B cell (primary cell): ENCODE measurements at regions not wholly inside any gene's neighbourhood (a gene's known extent, or its start where the extent isn't known, plus 50 kb on each side); places are given as distances from the start of the nearest gene placed in this dataset.
"Not testable (repeated sequence)": the region's sequence is repeated elsewhere in the genome, so short reads cannot be mapped to it uniquely, and the experiment has no call there.

ENCODE experiments used
- ATAC-seq: fragments of 200-7000 bp; cut with Tn5 transposase; one replicate; pipeline ENCODE4 v1.10.0; 2021; ENCODE audit warnings: low read depth, mild to moderate bottlenecking, moderate number of reproducible peaks, moderate library complexity
- CTCF ChIA-PET: fragments of 350-600 bp; sonication (Branson Sonifier 250); formaldehyde crosslinking; loops from one replicate; lab custom pipeline; 2021; ENCODE audit warnings: antibody characterized with exemption, inconsistent platforms; lab: Charles Lee
- POLR2A ChIA-PET: fragments of 350-600 bp; sonication (Branson Sonifier 250); formaldehyde crosslinking; loops from one replicate; lab custom pipeline; 2021; ENCODE audit warnings: antibody characterized with exemption; lab: Charles Lee
- DNase-seq: peaks from one replicate; pipeline ENCODE4 v3.0.0; 2013
- H2AFZ ChIP-seq: 2 replicates; pipeline ENCODE4 v1.6.1; 2012; ENCODE audit warnings: mild to moderate bottlenecking, low read depth, low read length; ENCODE audit not compliant: insufficient read depth, poor library complexity, severe bottlenecking
- H3K27ac ChIP-seq, 2 donors: 1 replicate in 1 of 2; 2 replicates in 1 of 2; pipeline ENCODE4 v1.5.1; 2012 to 2013; ENCODE audit warnings: low read length in 2 of 2, mild to moderate bottlenecking in 2 of 2, moderate library complexity in 1 of 2
- H3K27me3 ChIP-seq, 4 experiments: fragments of 200-600 bp in 1 of 4; sonication (generic) in 1 of 4; replicated peaks in 1 of 4; 1 replicate in 2 of 4; 2 replicates in 2 of 4; pipeline versions ENCODE4 v1.6.1 to v1.7.0; 2013 to 2016; ENCODE audit warnings: low read length in 3 of 4, mild to moderate bottlenecking in 2 of 4, mixed read lengths in 1 of 4, moderate library complexity in 1 of 4; ENCODE audit not compliant: insufficient read depth in 4 of 4, control insufficient read depth in 3 of 4; ENCODE audit errors: control extremely low read depth in 1 of 4
- H3K36me3 ChIP-seq, 2 experiments: replicated peaks in 1 of 2; 1 replicate in 1 of 2; 2 replicates in 1 of 2; pipeline versions ENCODE4 v1.6.1 to v1.7.1; 2013; ENCODE audit warnings: low read length in 1 of 2; ENCODE audit not compliant: insufficient read depth in 2 of 2, control insufficient read depth in 1 of 2; ENCODE audit errors: control extremely low read depth in 1 of 2, extremely low read depth in 1 of 2
- H3K4me1 ChIP-seq, 2 donors: fragments of 200-600 bp in 1 of 2; sonication (generic) in 1 of 2; 1 replicate in 1 of 2; 2 replicates in 1 of 2; pipeline versions ENCODE4 v1.5.1 to v1.6.1; 2013 to 2017; ENCODE audit warnings: low read length in 2 of 2; ENCODE audit not compliant: control insufficient read depth in 2 of 2, insufficient read depth in 2 of 2
- H3K4me2 ChIP-seq: replicated peaks from 2 replicates; pipeline ENCODE3; 2012; ENCODE audit warnings: mild to moderate bottlenecking, low read depth, low read length; ENCODE audit not compliant: poor library complexity, severe bottlenecking
- H3K4me3 ChIP-seq, 5 experiments: fragments of 200-600 bp in 1 of 5; sonication (generic) in 1 of 5; 1 replicate in 3 of 5; 2 replicates in 2 of 5; pipeline versions ENCODE4 v1.5.1 to v1.7.0; 2011 to 2016; ENCODE audit warnings: low read length in 4 of 5, mild to moderate bottlenecking in 4 of 5, low read depth in 2 of 5, control low read depth in 1 of 5, moderate library complexity in 1 of 5; ENCODE audit not compliant: insufficient read depth in 1 of 5; ENCODE audit errors: control extremely low read depth in 1 of 5, extremely low read depth in 1 of 5
- H3K79me2 ChIP-seq: fragments of 200-600 bp; sonication (generic); one replicate; pipeline ENCODE4 v1.6.0; 2016; ENCODE audit warnings: low read length; ENCODE audit not compliant: control insufficient read depth, insufficient read depth
- H3K9ac ChIP-seq: fragments of 200-600 bp; sonication (generic); 2 replicates; pipeline ENCODE4 v1.6.1; 2017; ENCODE audit warnings: mild to moderate bottlenecking, low read length, moderate library complexity
- H3K9me3 ChIP-seq, 3 donors: one replicate each; pipeline versions ENCODE4 v1.6.1 to v1.7.1; 2013; ENCODE audit warnings: low read length in 2 of 3; ENCODE audit not compliant: control insufficient read depth in 2 of 3, insufficient read depth in 1 of 3; ENCODE audit errors: control extremely low read depth in 1 of 3
- H4K20me1 ChIP-seq: 2 replicates; pipeline ENCODE4 v1.6.0; 2012; ENCODE audit warnings: mild to moderate bottlenecking, low read length; ENCODE audit not compliant: insufficient read depth, control insufficient read depth, poor library complexity, severe bottlenecking
- H3K27ac Mint-ChIP-seq: one replicate; pipeline ENCODE4 v1.8.0; 2021; ENCODE audit warnings: mixed read lengths
- H3K27me3 Mint-ChIP-seq: one replicate; pipeline ENCODE4 v1.8.0; 2021; ENCODE audit warnings: mixed read lengths
- H3K4me1 Mint-ChIP-seq: one replicate; pipeline ENCODE4 v1.8.0; 2021; ENCODE audit warnings: mixed read lengths
- H3K4me3 Mint-ChIP-seq: one replicate; pipeline ENCODE4 v1.8.0; 2021; ENCODE audit warnings: mixed read lengths
- H3K9me3 Mint-ChIP-seq: one replicate; pipeline ENCODE4 v1.8.0; 2022; ENCODE audit warnings: mixed read lengths; ENCODE audit not compliant: insufficient read depth
- EZH2 ChIP-seq: IDR thresholded peaks from 2 replicates; pipeline ENCODE4 v1.6.1; 2012; ENCODE audit warnings: borderline replicate concordance, low read depth, mild to moderate bottlenecking, moderate library complexity, low read length; ENCODE audit not compliant: insufficient read depth, poor library complexity, severe bottlenecking
- WGBS: methylation state at CpG from one replicate; pipeline ENCODE4 v1.1.5; 2013; ENCODE audit warnings: missing lambda C conversion rate; ENCODE audit not compliant: insufficient coverage; 5-methylcytosine and 5-hydroxymethylcytosine counted together
- intact Hi-C: fragments of 100-400 bp; cut with micrococcal nuclease; formaldehyde crosslinking; loops from one replicate; pipeline ENCODE4 v1.10.0; 2022
- TF ChIP-seq, protein P1 (sequence below): fragments of 200-600 bp; IDR thresholded peaks from one replicate; pipeline ENCODE4 v1.8.0; 2022; ENCODE audit warnings: antibody characterized with exemption, mild to moderate bottlenecking

DNA sequence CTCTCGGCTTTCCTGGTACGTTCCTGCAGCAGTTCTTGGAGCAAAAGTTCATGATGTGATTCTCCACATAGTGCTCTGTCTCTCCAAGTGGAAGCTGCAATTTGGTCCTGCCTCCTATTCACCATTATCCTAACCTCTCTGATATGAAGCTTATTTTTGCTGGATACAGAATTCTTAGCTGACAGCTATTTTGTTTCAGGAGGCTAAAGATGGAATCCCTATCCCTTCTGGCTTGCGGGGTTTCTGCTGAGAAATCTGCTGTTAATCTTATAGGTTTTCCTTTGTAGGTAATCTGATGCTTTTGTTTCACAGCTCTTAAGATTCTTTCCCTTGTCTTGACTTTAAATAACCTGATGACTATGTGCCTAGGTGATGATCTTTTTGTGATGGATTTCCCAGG, 181.6 kb upstream of the VLDLR start:
- Mint-ChIP-seq H3K9me3 (peaks cover 4% of the 10 kb centered on the region), H3K4me1 (no peaks in the 10 kb centered on the region), H3K27ac (no peak overlapping the region), H3K4me3 (no peak overlapping the region), H3K27me3 (peaks cover 16% of the 10 kb centered on the region)
- no peak for DNase-seq
- CTCF ChIA-PET = no interaction called here
- peaks cover 0 to 5% (median 0%) of the 10 kb centered on the region in 4 experiments for H3K27me3 ChIP-seq
- H3K4me2 ChIP-seq = no peak overlapping the region
- H3K27ac ChIP-seq = no peak overlapping the region
- ATAC-seq = no peak
- H4K20me1 ChIP-seq = no peaks in the 10 kb centered on the region
- intact Hi-C loops = no loop called here
- WGBS = 83% methylated on average over 2 of the region's 3 CpGs
- H3K4me1 ChIP-seq = no peaks in the 10 kb centered on the region
- H3K4me3 ChIP-seq = no peak overlapping the region
- POLR2A ChIA-PET = no interaction called here
- peaks cover 0 to 16% (median 6%) of the 10 kb centered on the region in 3 donors for H3K9me3 ChIP-seq
- no peak overlapping the region for H2AFZ ChIP-seq
- H3K79me2 ChIP-seq = no peaks in the 10 kb centered on the region
- H3K9ac ChIP-seq = no peak overlapping the region
- TF ChIP-seq, protein P1, sequence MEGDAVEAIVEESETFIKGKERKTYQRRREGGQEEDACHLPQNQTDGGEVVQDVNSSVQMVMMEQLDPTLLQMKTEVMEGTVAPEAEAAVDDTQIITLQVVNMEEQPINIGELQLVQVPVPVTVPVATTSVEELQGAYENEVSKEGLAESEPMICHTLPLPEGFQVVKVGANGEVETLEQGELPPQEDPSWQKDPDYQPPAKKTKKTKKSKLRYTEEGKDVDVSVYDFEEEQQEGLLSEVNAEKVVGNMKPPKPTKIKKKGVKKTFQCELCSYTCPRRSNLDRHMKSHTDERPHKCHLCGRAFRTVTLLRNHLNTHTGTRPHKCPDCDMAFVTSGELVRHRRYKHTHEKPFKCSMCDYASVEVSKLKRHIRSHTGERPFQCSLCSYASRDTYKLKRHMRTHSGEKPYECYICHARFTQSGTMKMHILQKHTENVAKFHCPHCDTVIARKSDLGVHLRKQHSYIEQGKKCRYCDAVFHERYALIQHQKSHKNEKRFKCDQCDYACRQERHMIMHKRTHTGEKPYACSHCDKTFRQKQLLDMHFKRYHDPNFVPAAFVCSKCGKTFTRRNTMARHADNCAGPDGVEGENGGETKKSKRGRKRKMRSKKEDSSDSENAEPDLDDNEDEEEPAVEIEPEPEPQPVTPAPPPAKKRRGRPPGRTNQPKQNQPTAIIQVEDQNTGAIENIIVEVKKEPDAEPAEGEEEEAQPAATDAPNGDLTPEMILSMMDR = no peak
- TF ChIP-seq EZH2 = no peak
- H3K36me3 ChIP-seq = no peaks in the 10 kb centered on the region

DNA sequence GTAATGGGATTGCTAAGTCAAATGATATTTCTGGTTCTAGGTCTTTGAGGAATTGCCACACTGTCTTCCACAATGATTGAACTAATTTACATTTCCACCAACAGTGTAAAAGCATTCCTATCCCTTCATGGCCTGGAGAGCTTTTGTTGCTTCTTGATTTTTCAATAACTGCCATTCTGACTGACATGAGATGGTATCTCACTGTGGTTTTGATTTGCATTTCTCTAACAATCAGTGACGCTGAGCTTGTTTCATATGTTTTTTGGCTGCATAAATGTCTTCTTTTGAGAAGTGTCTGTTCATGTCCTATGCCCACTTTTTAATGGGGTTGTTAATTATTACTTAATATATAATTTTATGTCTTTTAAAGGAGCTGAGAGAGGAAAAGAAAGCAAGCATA, 177.7 kb upstream of the VLDLR start:
- DNase-seq, H3K9me3 Mint-ChIP-seq, H3K9ac ChIP-seq, H3K36me3 ChIP-seq, H3K27me3 ChIP-seq, H3K4me1 Mint-ChIP-seq, H3K4me3 ChIP-seq, H4K20me1 ChIP-seq, H3K4me2 ChIP-seq, CTCF ChIA-PET, H3K27ac Mint-ChIP-seq, ATAC-seq, H2AFZ ChIP-seq, H3K4me1 ChIP-seq, H3K27ac ChIP-seq, H3K4me3 Mint-ChIP-seq, POLR2A ChIA-PET, H3K79me2 ChIP-seq, intact Hi-C loops: not testable (repeated sequence)
- H3K9me3 ChIP-seq = peaks cover 0 to 15% (median 6%) of the 10 kb centered on the region in 3 donors
- WGBS = no CpG with 5 or more reads among the region's 1 CpG
- H3K27me3 Mint-ChIP-seq = peaks cover 16% of the 10 kb centered on the region
